Activated CD4-positive, CD25-positive, alpha-beta regulatory T cell treated with anti-CD3 and anti-CD28 coated beads, Interleukin-2, amount 50 U/mL, for 24 hours (primary cell): ENCODE measurements at regions not wholly inside any gene's neighbourhood (a gene's known extent, or its start where the extent isn't known, plus 50 kb on each side); places are given as distances from the start of the nearest gene placed in this dataset.

Experiments used
- ATAC-seq, 2 donors: fragments of 150-1000 bp; cut with Tn5 transposase; one replicate each; pipeline ENCODE4 v1.10.0; 2021; ENCODE audit warnings: mild to moderate bottlenecking in 1 of 2, moderate library complexity in 1 of 2

- ATAC-seq: no peak
Observed at GRCh38 chr14:53896726-53897125, 59.9 kb downstream of the BMP4 start.

GRCh38 chr14:53894456-53894855 lies 62.2 kb downstream of the BMP4 start:
- no peak for ATAC-seq

GRCh38 chr14:53893374-53893773 lies 63.3 kb downstream of the BMP4 start:
- ATAC-seq: no peak

GRCh38 chr14:53890611-53891101 lies 66.0 kb downstream of the BMP4 start:
- ATAC-seq: no peak

GRCh38 chr14:53888535-53889386 lies 67.9 kb downstream of the BMP4 start:
- no peak for ATAC-seq

- no peak for ATAC-seq
Observed at GRCh38 chr14:53885136-53885640, 71.4 kb downstream of the BMP4 start.

- ATAC-seq: no peak
Observed at GRCh38 chr14:53884601-53885000, 72.0 kb downstream of the BMP4 start.

GRCh38 chr14:53883739-53884138 lies 72.9 kb downstream of the BMP4 start:
- no peak for ATAC-seq

GRCh38 chr14:53882684-53883083 lies 73.9 kb downstream of the BMP4 start:
- no peak for ATAC-seq

GRCh38 chr14:53881921-53882320 lies 74.7 kb downstream of the BMP4 start:
- no peak for ATAC-seq

- ATAC-seq: no peak
Observed at GRCh38 chr14:53881161-53881871, 75.3 kb downstream of the BMP4 start.

- ATAC-seq: no peak
Observed at GRCh38 chr14:53880761-53881160, 75.9 kb downstream of the BMP4 start.

- no peak for ATAC-seq
Observed at GRCh38 chr14:53879747-53880146, 76.9 kb downstream of the BMP4 start.

GRCh38 chr14:53879022-53879686 lies 77.5 kb downstream of the BMP4 start:
- no peak for ATAC-seq

GRCh38 chr14:53875324-53875897 lies 81.2 kb downstream of the BMP4 start:
- ATAC-seq: no peak

- ATAC-seq: no peak
Observed at GRCh38 chr14:53874704-53875103, 81.9 kb downstream of the BMP4 start.

- ATAC-seq: no peak
Observed at GRCh38 chr14:53872681-53873089, 83.9 kb downstream of the BMP4 start.

GRCh38 chr14:53871951-53872350 lies 84.7 kb downstream of the BMP4 start:
- ATAC-seq: no peak

- no peak for ATAC-seq
Observed at GRCh38 chr14:53871011-53871410, 85.6 kb downstream of the BMP4 start.

- ATAC-seq: no peak
Observed at GRCh38 chr14:53865711-53866110, 90.9 kb downstream of the BMP4 start.

- no peak for ATAC-seq
Observed at GRCh38 chr14:53861781-53862180, 94.8 kb downstream of the BMP4 start.

- no peak for ATAC-seq
Observed at GRCh38 chr14:53858345-53858684, 98.3 kb downstream of the BMP4 start.
